Esophagus muscularis mucosa (tissue), 3 donors: ENCODE measurements at regions not wholly inside any gene's neighbourhood (a gene's known extent, or its start where the extent isn't known, plus 50 kb on each side); places are given as distances from the start of the nearest gene placed in this dataset.

Experiments
- EP300 ChIP-seq: sonication (generic); formaldehyde crosslinking; IDR thresholded peaks from one replicate; pipeline ENCODE4 v1.6.1; 2017; ENCODE audit warnings: antibody characterized with exemption
- TF ChIP-seq, protein P1 (sequence below), 3 experiments: fragments of 200-600 bp in 2 of 3; fragments of 450-650 bp in 1 of 3; sonication (generic) in 2 of 3; IDR thresholded peaks; one replicate each; pipeline ENCODE4 v1.5.1; 2017 to 2019; ENCODE audit warnings: antibody characterized with exemption in 3 of 3, mild to moderate bottlenecking in 2 of 3, moderate library complexity in 1 of 3

DNA sequence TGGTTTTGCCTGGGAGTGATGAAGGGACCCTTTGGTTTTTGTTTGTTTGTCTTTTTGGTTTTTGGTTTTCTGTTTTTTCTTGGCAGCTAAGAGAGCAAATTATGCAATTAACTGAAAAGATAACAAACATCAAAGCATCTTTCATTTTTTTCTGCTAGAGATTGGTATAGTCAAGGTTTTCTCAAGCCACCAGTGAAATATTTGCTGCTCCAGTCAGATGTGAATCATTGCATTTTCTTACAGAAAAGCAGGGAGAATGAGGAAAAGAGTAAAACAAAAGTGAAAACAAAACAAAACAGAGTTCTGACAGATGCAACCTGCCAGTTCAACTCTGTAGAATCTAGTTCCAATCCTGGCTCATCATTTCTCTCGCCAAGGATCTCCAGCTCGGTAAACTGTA is 660.7 kb downstream of the DSC3 start:
- TF ChIP-seq, protein P1, sequence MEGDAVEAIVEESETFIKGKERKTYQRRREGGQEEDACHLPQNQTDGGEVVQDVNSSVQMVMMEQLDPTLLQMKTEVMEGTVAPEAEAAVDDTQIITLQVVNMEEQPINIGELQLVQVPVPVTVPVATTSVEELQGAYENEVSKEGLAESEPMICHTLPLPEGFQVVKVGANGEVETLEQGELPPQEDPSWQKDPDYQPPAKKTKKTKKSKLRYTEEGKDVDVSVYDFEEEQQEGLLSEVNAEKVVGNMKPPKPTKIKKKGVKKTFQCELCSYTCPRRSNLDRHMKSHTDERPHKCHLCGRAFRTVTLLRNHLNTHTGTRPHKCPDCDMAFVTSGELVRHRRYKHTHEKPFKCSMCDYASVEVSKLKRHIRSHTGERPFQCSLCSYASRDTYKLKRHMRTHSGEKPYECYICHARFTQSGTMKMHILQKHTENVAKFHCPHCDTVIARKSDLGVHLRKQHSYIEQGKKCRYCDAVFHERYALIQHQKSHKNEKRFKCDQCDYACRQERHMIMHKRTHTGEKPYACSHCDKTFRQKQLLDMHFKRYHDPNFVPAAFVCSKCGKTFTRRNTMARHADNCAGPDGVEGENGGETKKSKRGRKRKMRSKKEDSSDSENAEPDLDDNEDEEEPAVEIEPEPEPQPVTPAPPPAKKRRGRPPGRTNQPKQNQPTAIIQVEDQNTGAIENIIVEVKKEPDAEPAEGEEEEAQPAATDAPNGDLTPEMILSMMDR (IDR thresholded peaks at IDR 0.05) = no peak
- TF ChIP-seq EP300 = no peak
